ENCODE measurements at regions not wholly inside any gene's neighbourhood (a gene's known extent, or its start where the extent isn't known, plus 50 kb on each side); places are given as distances from the start of the nearest gene placed in this dataset.

GRCh38 chr3:163957072-163957471 is 1121.2 kb downstream of the SI start (continued):
- TF ChIP-seq, protein P1, sequence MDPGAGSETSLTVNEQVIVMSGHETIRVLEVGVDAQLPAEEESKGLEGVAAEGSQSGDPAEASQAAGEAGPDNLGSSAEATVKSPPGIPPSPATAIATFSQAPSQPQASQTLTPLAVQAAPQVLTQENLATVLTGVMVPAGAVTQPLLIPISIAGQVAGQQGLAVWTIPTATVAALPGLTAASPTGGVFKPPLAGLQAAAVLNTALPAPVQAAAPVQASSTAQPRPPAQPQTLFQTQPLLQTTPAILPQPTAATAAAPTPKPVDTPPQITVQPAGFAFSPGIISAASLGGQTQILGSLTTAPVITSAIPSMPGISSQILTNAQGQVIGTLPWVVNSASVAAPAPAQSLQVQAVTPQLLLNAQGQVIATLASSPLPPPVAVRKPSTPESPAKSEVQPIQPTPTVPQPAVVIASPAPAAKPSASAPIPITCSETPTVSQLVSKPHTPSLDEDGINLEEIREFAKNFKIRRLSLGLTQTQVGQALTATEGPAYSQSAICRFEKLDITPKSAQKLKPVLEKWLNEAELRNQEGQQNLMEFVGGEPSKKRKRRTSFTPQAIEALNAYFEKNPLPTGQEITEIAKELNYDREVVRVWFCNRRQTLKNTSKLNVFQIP (CRISPR knock-in tag; IDR thresholded peaks at IDR 0.05; ENCODE audit: borderline replicate concordance, low read depth): no peak
- no peak for TF ChIP-seq PPARA (CRISPR knock-in tag; IDR thresholded peaks at IDR 0.05; ENCODE audit: borderline replicate concordance)
- no peak for TF ChIP-seq GLIS3 (CRISPR knock-in tag; IDR thresholded peaks at IDR 0.05)
- TF ChIP-seq BACH2 (CRISPR knock-in tag; IDR thresholded peaks at IDR 0.05; ENCODE audit: borderline replicate concordance): no peak

GRCh38 chr3:163953526-163953925 is 1124.8 kb downstream of the SI start:
- TF ChIP-seq ZNF565 (CRISPR knock-in tag; conservative IDR thresholded peaks at IDR 0.05; ENCODE audit: low read depth) (no peak), BACH2 (CRISPR knock-in tag; IDR thresholded peaks at IDR 0.05; ENCODE audit: borderline replicate concordance) (no peak), ZC3H10 (CRISPR knock-in tag; IDR thresholded peaks at IDR 0.05) (no peak), ZFP30 (CRISPR knock-in tag; IDR thresholded peaks at IDR 0.05) (no peak), CREB5 (CRISPR knock-in tag; IDR thresholded peaks at IDR 0.05; ENCODE audit: low read depth) (no peak), TCF4 (CRISPR knock-in tag; IDR thresholded peaks at IDR 0.05; ENCODE audit: borderline replicate concordance) (no peak), GLIS3 (CRISPR knock-in tag; IDR thresholded peaks at IDR 0.05) (no peak), ZNF8 (CRISPR knock-in tag; IDR thresholded peaks at IDR 0.05) (no peak), RARB (CRISPR knock-in tag; IDR thresholded peaks at IDR 0.05) (no peak), PPARA (CRISPR knock-in tag; IDR thresholded peaks at IDR 0.05; ENCODE audit: borderline replicate concordance) (no peak), ESRRG (CRISPR knock-in tag; IDR thresholded peaks at IDR 0.05) (no peak), ZFP3 (CRISPR knock-in tag; IDR thresholded peaks at IDR 0.05) (no peak), ARNTL (CRISPR knock-in tag; IDR thresholded peaks at IDR 0.05; ENCODE audit: borderline replicate concordance, low read depth) (no peak), SNAI2 (CRISPR knock-in tag; IDR thresholded peaks at IDR 0.05) (no peak)
- TF ChIP-seq, protein P1 (CRISPR knock-in tag; IDR thresholded peaks at IDR 0.05; ENCODE audit: borderline replicate concordance, low read depth): no peak
- TF ChIP-seq, protein P2, sequence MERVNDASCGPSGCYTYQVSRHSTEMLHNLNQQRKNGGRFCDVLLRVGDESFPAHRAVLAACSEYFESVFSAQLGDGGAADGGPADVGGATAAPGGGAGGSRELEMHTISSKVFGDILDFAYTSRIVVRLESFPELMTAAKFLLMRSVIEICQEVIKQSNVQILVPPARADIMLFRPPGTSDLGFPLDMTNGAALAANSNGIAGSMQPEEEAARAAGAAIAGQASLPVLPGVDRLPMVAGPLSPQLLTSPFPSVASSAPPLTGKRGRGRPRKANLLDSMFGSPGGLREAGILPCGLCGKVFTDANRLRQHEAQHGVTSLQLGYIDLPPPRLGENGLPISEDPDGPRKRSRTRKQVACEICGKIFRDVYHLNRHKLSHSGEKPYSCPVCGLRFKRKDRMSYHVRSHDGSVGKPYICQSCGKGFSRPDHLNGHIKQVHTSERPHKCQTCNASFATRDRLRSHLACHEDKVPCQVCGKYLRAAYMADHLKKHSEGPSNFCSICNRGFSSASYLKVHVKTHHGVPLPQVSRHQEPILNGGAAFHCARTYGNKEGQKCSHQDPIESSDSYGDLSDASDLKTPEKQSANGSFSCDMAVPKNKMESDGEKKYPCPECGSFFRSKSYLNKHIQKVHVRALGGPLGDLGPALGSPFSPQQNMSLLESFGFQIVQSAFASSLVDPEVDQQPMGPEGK (CRISPR knock-in tag; IDR thresholded peaks at IDR 0.05; ENCODE audit: borderline replicate concordance): no peak
- TF ChIP-seq, protein P3, sequence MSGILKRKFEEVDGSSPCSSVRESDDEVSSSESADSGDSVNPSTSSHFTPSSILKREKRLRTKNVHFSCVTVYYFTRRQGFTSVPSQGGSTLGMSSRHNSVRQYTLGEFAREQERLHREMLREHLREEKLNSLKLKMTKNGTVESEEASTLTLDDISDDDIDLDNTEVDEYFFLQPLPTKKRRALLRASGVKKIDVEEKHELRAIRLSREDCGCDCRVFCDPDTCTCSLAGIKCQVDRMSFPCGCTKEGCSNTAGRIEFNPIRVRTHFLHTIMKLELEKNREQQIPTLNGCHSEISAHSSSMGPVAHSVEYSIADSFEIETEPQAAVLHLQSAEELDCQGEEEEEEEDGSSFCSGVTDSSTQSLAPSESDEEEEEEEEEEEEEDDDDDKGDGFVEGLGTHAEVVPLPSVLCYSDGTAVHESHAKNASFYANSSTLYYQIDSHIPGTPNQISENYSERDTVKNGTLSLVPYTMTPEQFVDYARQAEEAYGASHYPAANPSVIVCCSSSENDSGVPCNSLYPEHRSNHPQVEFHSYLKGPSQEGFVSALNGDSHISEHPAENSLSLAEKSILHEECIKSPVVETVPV (CRISPR knock-in tag; IDR thresholded peaks at IDR 0.05): no peak
- ATAC-seq: no peak

DNA sequence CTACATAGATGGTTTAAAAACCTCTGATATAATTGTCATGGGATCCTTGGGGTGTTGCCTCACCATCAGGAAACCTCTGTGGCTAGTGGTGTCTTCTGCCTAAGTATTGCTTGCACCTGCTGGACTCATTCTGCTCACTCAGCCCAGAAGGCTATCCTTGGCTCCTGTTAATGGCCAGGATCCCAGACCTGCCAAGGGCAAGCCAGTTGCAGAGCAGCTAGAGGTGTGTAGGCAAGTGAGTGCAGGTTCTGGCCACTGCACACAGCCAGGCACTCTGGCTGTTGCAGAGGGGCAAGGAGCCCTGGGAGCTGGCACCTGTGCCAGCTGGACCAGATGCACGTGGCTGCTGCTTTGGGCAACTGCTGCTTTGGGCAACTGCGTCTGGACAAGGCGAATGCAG is 1125.8 kb downstream of the SI start:
- no peak for ATAC-seq
- TF ChIP-seq OSR1 (CRISPR knock-in tag; IDR thresholded peaks at IDR 0.05) (no peak), TCF4 (CRISPR knock-in tag; IDR thresholded peaks at IDR 0.05; ENCODE audit: borderline replicate concordance) (no peak), ZFP30 (CRISPR knock-in tag; IDR thresholded peaks at IDR 0.05) (no peak), ZC3H10 (CRISPR knock-in tag; IDR thresholded peaks at IDR 0.05) (no peak), ZNF8 (CRISPR knock-in tag; IDR thresholded peaks at IDR 0.05) (no peak), TOX (CRISPR knock-in tag; IDR thresholded peaks at IDR 0.05; ENCODE audit: borderline replicate concordance) (no peak), SNAI2 (CRISPR knock-in tag; IDR thresholded peaks at IDR 0.05) (no peak), ZFP3 (CRISPR knock-in tag; IDR thresholded peaks at IDR 0.05) (no peak), ZNF565 (CRISPR knock-in tag; conservative IDR thresholded peaks at IDR 0.05; ENCODE audit: low read depth) (no peak), CREB5 (CRISPR knock-in tag; IDR thresholded peaks at IDR 0.05; ENCODE audit: low read depth) (no peak), CSDC2 (CRISPR knock-in tag; IDR thresholded peaks at IDR 0.05) (no peak)
- TF ChIP-seq, protein P1 (CRISPR knock-in tag; IDR thresholded peaks at IDR 0.05; ENCODE audit: borderline replicate concordance, low read depth): no peak
- TF ChIP-seq, protein P2 (CRISPR knock-in tag; IDR thresholded peaks at IDR 0.05; ENCODE audit: borderline replicate concordance): no peak
